Ramos (cell line): ENCODE measurements at regions not wholly inside any gene's neighbourhood (a gene's known extent, or its start where the extent isn't known, plus 50 kb on each side); places are given as distances from the start of the nearest gene placed in this dataset.
"Not testable (repeated sequence)": the region's sequence is repeated elsewhere in the genome, so short reads cannot be mapped to it uniquely, and the experiment has no call there.

Source experiments
- in situ Hi-C: fragments of 300-500 bp; cut with MboI; formaldehyde crosslinking; loops from one replicate; pipeline ENCODE4 v1.14.3; 2022; ENCODE audit warnings: low sequenced_read_pairs; ENCODE audit not compliant: unreplicated experiment

GRCh38 chr17:22129920-22130319 lies 437.6 kb downstream of the KCNJ18 start:
- in situ Hi-C loops = not testable (repeated sequence)

DNA sequence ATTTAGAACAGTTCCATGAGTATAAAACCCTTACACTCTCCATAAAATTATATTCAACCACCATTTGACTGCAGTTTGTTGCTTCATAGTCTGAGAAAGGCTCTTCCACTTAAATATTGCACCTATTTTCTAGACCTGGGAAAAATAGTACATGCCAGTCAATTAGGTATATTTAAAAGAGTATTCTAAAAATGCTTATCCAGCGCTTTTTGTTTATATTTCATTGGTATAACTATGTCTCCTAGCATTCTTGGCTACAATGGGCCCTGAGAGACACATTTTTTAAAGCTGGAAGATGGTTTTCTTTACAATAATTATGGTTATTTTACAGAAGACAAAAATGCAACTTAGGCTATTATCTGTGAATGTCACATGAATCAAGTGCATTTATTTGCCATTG lies 439.4 kb downstream of the KCNJ18 start:
- in situ Hi-C loops = no loop called here

DNA sequence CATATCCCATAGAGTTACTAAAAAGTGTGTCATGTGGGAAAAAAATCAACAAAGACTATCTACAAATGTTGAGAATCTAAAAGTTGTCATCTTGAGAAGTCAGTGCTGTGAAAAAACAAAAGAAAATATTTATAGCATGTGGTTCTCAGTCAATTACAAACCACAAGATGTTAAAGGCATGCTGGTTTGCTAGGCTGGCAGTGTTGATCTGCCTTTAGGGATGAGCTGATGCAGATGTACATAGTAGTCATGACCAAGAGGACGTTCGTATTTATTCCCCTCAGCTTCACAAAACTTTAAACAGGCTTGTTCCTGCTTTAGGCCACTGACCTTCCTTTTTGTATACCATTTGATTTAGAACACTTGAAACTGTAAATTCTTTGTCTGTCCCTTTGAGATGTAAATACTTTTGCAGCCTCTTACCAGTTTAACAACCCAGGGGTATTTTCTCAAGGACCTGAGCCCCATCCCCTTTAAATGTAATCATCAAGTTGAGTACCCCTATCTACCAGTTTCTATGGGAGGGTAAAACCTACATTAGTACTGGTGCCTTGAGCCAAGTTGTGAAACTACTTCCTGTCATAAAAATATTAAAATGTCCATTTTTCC lies 446.6 kb downstream of the KCNJ18 start:
- in situ Hi-C loops = no loop called here

GRCh38 chr17:22142091-22142490 lies 449.8 kb downstream of the KCNJ18 start:
- in situ Hi-C loops = no loop called here

DNA sequence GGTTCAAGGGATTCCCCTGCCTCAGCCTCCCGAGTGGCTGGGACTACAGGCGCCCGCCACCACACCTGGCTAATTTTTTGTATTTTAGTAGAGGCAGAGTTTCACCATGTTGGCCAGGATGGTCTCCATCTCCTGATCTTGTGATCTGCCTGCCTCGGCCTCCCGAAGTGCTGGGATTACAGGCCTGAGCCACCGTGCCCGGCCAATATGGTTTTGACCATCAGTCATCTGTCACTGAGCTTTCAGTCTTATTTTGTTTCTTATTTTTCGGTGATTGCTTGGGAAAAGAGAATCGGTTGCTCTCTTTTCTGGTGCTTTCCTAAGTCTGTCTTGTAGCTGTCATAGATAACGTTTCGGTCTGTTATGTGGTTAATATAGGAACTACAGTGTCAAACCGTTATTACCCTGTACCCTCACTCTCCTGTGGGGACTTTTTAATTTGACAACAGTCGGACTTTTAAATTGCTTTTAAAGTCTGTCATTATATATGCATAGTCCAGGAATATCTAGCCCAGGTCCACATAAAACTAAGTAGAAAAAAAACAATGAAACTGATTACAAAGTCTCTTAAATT lies 453.4 kb downstream of the KCNJ18 start:
- in situ Hi-C loops = no loop called here

DNA sequence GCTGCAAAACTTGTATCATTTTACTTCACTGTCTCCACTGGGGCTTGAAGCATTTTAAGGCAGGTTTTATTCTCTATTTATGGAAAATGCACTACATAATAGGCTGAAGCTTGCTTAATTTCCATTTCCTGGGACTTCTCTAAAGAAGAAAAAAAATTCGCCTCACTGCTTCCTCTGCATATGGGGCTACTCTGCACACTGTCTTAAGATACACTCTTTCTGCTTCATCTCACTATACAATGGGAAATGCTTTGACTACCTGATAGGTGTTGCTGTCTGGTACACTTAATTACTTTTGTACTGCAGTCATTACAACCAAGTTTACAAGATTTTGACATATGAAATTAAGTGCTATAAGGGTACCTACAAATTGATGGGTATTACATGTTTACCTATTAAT lies 466.0 kb downstream of the KCNJ18 start:
- in situ Hi-C loops = no loop called here

DNA sequence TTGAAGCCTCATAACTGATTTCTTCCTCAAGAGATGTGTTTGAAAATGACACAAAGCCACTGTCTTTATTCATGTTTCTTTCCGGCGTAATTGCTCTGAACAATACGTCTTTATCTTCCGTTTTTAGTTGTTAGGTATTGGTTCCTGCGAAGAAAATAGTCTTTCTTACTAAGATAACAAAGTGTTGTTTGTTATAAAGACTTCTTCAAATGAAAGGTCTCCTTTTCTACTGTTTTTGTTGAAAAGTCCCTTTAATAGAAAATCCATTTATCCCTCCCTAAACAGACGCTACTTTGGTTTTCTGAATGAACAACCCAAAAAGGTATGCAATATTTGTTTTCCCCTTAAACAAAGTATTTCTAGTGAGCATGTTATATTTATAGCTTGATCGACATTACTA lies 469.1 kb downstream of the KCNJ18 start:
- in situ Hi-C loops = no loop called here

DNA sequence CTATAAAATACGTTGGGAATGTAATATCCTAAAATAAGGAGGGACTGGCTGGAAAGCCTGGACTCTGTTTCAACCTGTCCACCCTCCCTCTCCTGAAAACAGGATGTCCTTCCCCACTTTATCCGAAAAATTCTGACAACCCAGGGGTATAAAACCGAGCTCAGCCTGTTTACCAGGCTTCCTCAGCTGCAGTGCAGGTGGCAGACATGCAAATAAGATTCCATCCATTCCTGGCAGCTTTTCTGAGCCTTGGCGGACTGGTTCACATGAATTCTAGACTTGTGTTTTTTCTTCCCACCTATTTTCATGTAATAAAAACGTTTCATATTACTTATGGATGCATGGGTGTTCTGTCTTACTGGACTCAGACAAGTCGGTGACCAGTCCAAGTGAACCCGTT lies 479.3 kb downstream of the KCNJ18 start:
- in situ Hi-C loops = no loop called here

DNA sequence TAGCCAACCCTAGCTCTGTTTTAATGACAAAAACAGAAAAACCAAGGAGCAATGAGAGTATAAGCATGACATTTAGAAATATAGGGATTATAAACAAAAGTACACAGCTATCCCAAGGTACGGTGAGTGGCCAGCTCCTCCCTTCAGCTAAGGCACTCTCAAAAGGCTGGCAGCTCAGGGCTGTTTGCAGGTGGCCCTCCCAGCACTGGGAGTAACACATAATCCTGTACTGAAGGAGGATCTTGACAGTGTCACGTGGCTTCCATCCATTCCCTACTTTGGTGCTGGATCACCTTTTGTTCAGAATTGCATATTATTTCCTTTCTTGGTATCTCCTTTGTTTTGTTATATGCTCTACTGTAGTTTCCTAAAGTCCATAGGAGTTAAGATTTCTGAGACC lies 500.8 kb downstream of the KCNJ18 start:
- in situ Hi-C loops = no loop called here

DNA sequence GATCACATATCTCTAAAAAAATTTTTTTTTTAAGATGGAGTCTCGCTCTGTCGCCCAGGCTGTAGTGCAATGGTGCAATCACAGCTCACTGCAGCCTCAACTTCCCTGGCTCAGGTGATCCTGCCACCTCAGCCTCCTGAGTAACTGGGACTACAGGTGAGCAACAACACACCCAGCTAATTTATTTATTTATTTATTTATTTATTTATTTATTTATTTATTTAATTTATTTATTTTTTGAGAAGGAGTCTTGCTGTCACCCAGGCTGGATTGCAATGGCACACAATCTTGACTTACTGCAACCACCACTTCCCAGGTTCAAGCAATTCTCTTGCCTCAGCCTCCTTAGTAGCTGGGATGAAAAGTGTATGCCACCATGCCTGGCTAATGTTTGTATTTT lies 507.9 kb downstream of the KCNJ18 start:
- in situ Hi-C loops = not testable (repeated sequence)

DNA sequence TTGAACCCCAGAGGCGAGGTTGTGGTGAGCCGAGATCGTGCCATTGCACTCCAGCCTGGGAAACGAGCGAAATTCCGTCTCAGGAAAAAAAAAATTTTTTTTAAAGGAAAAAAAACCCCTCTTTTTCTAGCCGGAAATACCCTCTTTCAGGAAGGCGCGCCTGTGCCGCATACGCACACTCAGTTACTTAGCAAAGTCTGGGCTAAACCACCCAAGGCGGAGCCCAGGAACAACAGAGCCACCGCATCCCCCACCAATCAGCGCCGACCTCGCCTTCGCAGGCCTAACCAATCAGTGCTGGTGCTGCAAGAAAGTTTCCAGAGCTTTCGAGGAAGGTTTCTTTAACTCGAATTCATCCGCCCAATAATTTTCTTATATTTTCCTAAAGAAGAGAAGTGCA lies 510.4 kb downstream of the KCNJ18 start:
- in situ Hi-C loops = no loop called here

DNA sequence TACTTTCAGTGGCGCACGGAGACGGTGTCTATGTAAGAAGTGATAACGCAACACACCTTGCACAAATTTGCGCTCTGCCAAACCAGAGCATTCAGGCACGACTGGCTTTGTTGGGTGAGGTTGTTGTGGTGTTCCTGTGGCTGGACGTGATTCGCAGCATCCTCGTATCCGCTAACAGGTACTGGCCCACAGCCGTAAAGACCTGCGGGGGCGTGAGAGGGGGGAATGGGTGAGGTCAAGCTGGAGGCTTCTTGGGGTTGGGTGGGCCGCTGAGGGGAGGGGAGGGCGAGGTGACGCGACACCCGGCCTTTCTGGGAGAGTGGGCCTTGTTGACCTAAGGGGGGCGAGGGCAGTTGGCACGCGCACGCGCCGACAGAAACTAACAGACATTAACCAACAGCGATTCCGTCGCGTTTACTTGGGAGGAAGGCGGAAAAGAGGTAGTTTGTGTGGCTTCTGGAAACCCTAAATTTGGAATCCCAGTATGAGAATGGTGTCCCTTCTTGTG lies 510.9 kb downstream of the KCNJ18 start:
- in situ Hi-C loops = no loop called here

- in situ Hi-C loops = not testable (repeated sequence)
Observed at GRCh38 chr17:22204076-22204475, 511.8 kb downstream of the KCNJ18 start.

DNA sequence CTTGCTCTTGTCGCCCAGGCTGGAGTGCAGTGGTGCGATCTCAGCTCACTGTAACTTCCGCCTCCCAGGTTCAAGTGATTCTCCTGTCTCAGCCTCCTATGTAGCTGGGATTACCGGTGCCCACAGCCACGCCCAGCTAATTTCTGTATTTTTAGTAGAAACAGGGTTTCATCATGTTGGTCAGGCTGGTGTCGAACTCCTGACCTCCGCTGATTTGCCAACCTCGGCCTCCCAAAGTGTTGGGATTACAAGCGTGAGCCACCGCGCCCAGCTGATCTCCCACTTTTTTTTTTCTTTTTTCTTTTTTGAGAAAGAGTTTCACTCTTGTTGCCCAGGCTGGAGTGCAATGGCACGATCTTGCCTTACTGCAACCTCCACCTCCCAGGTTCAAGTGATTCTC lies 517.9 kb downstream of the KCNJ18 start:
- in situ Hi-C loops = not testable (repeated sequence)

GRCh38 chr17:22213169-22213568 lies 520.8 kb downstream of the KCNJ18 start:
- in situ Hi-C loops = not testable (repeated sequence)

GRCh38 chr17:22217135-22217534 lies 524.8 kb downstream of the KCNJ18 start:
- in situ Hi-C loops = no loop called here

GRCh38 chr17:22221344-22221743 lies 529.0 kb downstream of the KCNJ18 start:
- in situ Hi-C loops = no loop called here

DNA sequence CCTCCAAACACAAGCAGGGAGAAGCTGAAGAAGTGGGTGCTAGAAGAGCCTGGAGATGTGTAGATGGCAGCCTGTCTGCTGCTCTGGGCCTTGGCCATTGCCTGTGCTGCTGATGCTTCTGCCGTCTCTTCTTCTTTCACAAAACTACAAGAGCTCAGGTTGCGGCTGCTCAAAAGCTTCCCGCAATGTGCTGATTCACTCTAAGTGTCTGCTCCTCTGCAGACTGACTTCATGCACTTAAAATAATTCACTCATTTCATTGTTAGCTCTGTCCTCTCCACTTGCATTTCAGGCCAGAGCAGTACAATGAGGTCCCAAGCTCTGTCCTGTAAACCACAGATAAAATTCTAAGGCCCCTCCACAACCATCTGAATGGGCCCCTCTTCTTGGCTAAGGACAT lies 534.2 kb downstream of the KCNJ18 start:
- in situ Hi-C loops = not testable (repeated sequence)

GRCh38 chr17:22226932-22227331 lies 534.6 kb downstream of the KCNJ18 start:
- in situ Hi-C loops = not testable (repeated sequence)

DNA sequence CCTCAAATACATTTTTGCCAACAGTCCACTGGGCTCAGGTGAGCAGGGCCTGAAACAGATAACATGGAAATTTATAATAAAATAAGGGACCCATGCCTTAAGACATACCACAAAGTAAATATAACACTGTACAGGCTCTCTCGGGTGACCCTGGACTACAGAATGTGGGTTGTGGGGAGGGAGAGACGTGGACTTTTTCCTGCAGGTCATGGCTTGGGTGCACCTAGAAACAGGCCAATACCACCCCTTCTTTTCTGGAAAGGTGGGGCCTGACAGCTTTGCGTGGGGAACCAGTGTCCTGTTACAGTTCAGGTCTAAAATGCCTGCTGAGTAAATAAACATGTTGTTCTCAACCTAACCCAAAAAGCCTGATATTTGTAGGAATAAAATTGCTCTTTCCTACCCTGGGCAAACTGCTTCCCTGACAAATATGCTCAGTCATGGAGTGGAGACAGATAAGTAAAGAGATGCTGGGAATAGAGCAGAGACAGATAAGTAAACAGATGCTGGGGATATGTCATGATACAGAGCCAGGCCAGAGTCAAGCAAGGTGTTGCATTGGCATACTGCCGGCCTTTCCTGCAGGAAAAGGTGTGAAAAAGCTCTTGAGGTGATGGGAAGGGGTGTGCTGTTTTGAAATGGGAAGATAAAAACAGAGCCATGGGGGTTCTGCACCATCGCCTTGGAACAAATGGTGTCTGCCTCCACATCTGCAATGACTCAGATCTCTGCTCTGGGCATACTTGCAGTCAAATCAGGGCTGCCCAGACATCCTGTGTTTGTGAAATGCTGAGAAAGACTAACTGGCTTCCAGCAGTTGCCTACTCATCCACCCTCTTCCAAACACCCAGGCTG lies 535.6 kb downstream of the KCNJ18 start:
- in situ Hi-C loops = not testable (repeated sequence)

GRCh38 chr17:22229821-22230220 lies 537.5 kb downstream of the KCNJ18 start:
- in situ Hi-C loops = not testable (repeated sequence)
